Aorta (tissue), 5 donors: ENCODE measurements at regions not wholly inside any gene's neighbourhood (a gene's known extent, or its start where the extent isn't known, plus 50 kb on each side); places are given as distances from the start of the nearest gene placed in this dataset.

Experiments
- ATAC-seq: fragments of 200-7000 bp; cut with Tn5 transposase; one replicate; pipeline ENCODE4 v1.9.1; 2022; ENCODE audit warnings: moderate library complexity; ENCODE audit not compliant: low FRiP score
- DNase-seq, 2 donors: peaks; one replicate each; pipeline ENCODE4 v3.0.0-alpha.2; 2020
- H3K27ac ChIP-seq, 2 donors: one replicate each; pipeline ENCODE4 v1.5.1; 2013; ENCODE audit warnings: low read length in 2 of 2, mild to moderate bottlenecking in 2 of 2, moderate library complexity in 2 of 2, control low read depth in 1 of 2, inconsistent platforms in 1 of 2, low read depth in 1 of 2
- H3K27me3 ChIP-seq, 2 donors: one replicate each; pipeline ENCODE4 v1.6.1; 2013; ENCODE audit warnings: control low read depth in 1 of 2, low read length in 1 of 2, mild to moderate bottlenecking in 1 of 2, moderate library complexity in 1 of 2; ENCODE audit not compliant: insufficient read depth in 2 of 2, control insufficient read depth in 1 of 2
- H3K36me3 ChIP-seq, 2 donors: one replicate each; pipeline ENCODE4 v1.6.1; 2013; ENCODE audit warnings: control low read depth in 1 of 2, low read length in 1 of 2, mild to moderate bottlenecking in 1 of 2; ENCODE audit not compliant: insufficient read depth in 2 of 2, control insufficient read depth in 1 of 2
- H3K4me1 ChIP-seq, 2 donors: one replicate each; pipeline ENCODE4 v1.6.1; 2013; ENCODE audit warnings: low read length in 2 of 2, control low read depth in 1 of 2, mild to moderate bottlenecking in 1 of 2, moderate library complexity in 1 of 2; ENCODE audit not compliant: insufficient read depth in 2 of 2, control insufficient read depth in 1 of 2
- H3K4me3 ChIP-seq, 2 donors: one replicate each; pipeline ENCODE4 v1.5.1; 2013; ENCODE audit warnings: low read length in 2 of 2, control low read depth in 1 of 2, mild to moderate bottlenecking in 1 of 2
- H3K9me3 ChIP-seq: one replicate; pipeline ENCODE4 v1.6.1; 2013; ENCODE audit warnings: mild to moderate bottlenecking, low read length; ENCODE audit not compliant: control insufficient read depth
- WGBS, 2 donors: extraction: QIAGEN DNeasy Blood & Tissue Kit; methylation state at CpG; one replicate each; pipeline ENCODE4 v1.1.7; 2013; 5-methylcytosine and 5-hydroxymethylcytosine counted together
- intact Hi-C, 2 donors: fragments of 100-400 bp; cut with DNase I; formaldehyde crosslinking; loops; one replicate each; pipeline versions ENCODE4 v1.14.2 to v1.15.0; 2022
- donor health status: healthy with polysubstance abuse.
- donor health status: Bipolar disorder and iron deficiency.
- donor health status: DM: no; HTN: no; CAD: no.
- donor health status: DM: no; HTN: no; CAD: no.
- donor health status: DM: yes; HTN: yes; CAD: no.

DNA sequence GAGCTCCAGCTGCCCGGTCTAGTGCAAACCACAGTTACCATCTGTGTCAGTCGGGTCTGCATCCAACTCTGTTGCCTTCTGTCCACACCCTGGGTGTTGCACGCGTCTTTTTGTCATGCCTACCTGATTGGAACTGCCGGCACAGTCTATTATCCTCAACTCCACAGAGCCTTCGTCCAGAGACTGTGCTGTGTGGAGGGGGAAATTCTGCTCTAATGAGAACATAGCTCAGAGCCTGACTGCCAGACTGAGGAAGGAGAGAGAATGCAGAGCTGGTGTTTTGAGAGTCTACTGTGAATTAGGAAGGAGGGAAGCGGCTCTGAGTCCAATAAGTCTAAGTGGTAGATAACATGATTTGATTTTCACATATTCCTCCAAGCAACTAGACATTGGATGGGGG, 68.3 kb upstream of the GPR139 start:
- Histone ChIP-seq H3K4me3 (no peak overlapping the region), H3K27ac (no peak overlapping the region), H3K27me3 (no peaks in the 10 kb centered on the region), H3K9me3 (peaks cover 1% of the 10 kb centered on the region), H3K36me3 (no peaks in the 10 kb centered on the region), H3K4me1 (no peaks in the 10 kb centered on the region)
- 63 to 65% methylated on average over 7 of the region's 7 CpGs for WGBS, 2 donors
- DNase-seq (no peak), ATAC-seq (no peak)
- intact Hi-C loops: no loop called here

DNA sequence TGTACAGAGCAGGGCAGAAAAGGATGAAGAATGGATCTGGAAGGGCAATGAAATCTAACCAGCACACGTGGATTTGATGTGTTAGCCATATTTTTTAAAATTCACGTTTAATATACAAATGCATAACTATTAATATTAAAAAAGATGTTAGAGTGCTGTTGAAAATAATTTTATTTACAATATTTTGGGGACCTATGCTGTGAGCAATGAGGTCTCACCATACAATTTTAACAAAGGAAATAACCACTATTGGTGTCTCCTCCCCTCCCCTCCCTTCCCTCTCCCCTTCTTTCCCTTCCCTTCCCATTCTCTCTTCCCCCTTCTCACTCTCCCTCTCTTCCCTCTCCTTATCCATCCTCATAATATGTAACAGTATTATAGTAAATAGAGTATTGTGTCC, 64.2 kb upstream of the GPR139 start:
- no peaks in the 10 kb centered on the region for H3K36me3 ChIP-seq
- ATAC-seq (no peak), DNase-seq (no peak)
- H3K4me3 ChIP-seq: no peak overlapping the region
- peaks cover 0 to 3% of the 10 kb centered on the region in 2 donors for H3K27me3 ChIP-seq
- H3K27ac ChIP-seq: no peak overlapping the region
- peaks cover 1% of the 10 kb centered on the region for H3K9me3 ChIP-seq
- no peaks in the 10 kb centered on the region for H3K4me1 ChIP-seq
- intact Hi-C loops: no loop called here
- 69 to 76% methylated on average over 2 of the region's 2 CpGs for WGBS, 2 donors

DNA sequence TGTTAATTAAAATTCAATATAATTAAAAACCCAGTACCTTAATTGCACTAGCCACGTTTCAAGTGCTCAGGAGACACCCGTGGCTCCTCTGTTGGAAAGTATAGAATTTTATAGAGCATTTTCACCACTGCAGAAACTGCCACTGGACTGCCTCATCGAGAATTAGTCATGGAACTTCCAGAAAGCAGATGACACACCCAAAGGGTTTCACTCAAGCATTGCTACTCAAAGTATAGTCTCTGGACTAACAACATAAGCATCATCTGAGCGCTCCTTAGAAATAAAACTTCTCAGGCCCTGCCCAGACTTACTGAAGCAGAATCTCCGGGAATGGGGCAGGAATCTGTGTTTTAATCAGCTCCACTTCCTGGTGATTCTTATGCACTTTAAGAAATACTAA, 63.5 kb upstream of the GPR139 start:
- Histone ChIP-seq H3K36me3 (no peaks in the 10 kb centered on the region), H3K9me3 (peaks cover 1% of the 10 kb centered on the region), H3K4me3 (no peak overlapping the region), H3K4me1 (no peaks in the 10 kb centered on the region), H3K27me3 (peaks cover 0 to 3% of the 10 kb centered on the region in 2 donors), H3K27ac (no peak overlapping the region)
- ATAC-seq (no peak), DNase-seq (no peak)
- intact Hi-C loops: no loop called here
- 70 to 71% methylated on average over 5 of the region's 5 CpGs for WGBS, 2 donors

DNA sequence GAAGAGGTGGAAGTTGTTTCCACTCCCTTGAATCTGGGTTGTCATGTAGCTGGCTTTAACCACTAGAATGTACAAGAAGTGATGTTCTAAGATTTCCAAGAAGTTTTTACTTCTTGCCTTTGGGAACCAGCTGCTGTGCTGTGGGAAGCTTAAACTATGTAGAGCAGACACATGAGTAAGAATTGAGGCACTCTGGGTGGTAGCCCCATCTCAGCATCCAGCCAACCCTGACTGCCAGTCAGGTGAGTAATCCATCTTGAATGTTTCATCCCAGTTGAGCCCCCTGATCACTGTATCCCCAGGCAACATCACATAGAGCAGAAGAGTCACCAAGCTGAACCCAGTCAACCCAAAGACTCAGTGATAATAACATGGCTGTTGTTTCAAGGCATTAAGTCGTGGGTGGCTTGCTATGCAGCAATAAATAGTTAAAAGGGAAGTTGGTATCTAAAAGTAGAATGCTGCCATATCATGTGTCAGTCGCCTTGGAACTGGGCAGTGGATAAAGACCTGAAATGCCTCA, 62.8 kb upstream of the GPR139 start:
- no peak overlapping the region for H3K4me3 ChIP-seq
- H3K4me1 ChIP-seq: no peaks in the 10 kb centered on the region
- no peaks in the 10 kb centered on the region for H3K36me3 ChIP-seq
- 54 to 60% methylated on average over 2 of the region's 2 CpGs for WGBS, 2 donors
- peaks cover 0 to 3% of the 10 kb centered on the region in 2 donors for H3K27me3 ChIP-seq
- no peak for DNase-seq
- no peak for ATAC-seq
- intact Hi-C loops: no loop called here
- no peak overlapping the region for H3K27ac ChIP-seq
- peaks cover 7% of the 10 kb centered on the region for H3K9me3 ChIP-seq

DNA sequence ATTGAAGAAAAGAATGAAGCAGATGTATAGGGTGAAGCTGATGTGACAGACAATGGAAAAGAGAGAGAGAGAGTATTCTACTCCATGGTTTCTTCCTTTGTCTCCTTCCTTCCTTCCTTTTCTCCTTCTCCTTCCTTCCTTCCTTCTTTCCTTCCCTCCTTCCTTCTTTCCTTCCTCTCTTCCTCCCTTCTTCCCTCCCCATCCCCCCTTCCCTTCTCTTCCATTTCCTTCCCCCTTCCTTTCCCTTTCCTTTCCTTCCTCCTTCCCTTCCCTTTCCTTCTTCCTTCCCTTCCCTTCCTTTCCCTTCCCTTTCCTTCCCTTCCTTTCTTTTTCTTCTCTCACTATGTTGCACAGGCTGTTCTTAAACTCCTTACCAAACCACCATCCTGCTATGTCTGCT, 55.7 kb upstream of the GPR139 start:
- H3K4me1 ChIP-seq: no peaks in the 10 kb centered on the region
- H3K27ac ChIP-seq: no peak overlapping the region
- H3K4me3 ChIP-seq: no peak overlapping the region
- H3K36me3 ChIP-seq: no peaks in the 10 kb centered on the region
- intact Hi-C loops: no loop called here
- peaks cover 0 to 3% of the 10 kb centered on the region in 2 donors for H3K27me3 ChIP-seq
- DNase-seq: no peak
- ATAC-seq: no peak
- peaks cover 11% of the 10 kb centered on the region for H3K9me3 ChIP-seq
